Left ventricle myocardium inferior (tissue), 1 donor: ENCODE measurements at regions not wholly inside any gene's neighbourhood (a gene's known extent, or its start where the extent isn't known, plus 50 kb on each side); places are given as distances from the start of the nearest gene placed in this dataset.

ENCODE experiments used
- DNase-seq: peaks from one replicate; pipeline ENCODE4 v3.0.0-alpha.2; 2020
- H3K27ac ChIP-seq: fragments of 200-600 bp; replicated peaks from 2 replicates; pipeline ENCODE4 v1.8.0; 2021
- H3K27me3 ChIP-seq: fragments of 200-600 bp; 2 replicates; pipeline ENCODE4 v1.8.0; 2021; ENCODE audit warnings: low read depth
- H3K36me3 ChIP-seq: fragments of 200-600 bp; 2 replicates; pipeline ENCODE4 v1.8.0; 2021
- H3K4me1 ChIP-seq: fragments of 200-600 bp; 2 replicates; pipeline ENCODE4 v1.8.0; 2021
- H3K4me3 ChIP-seq: fragments of 200-600 bp; 2 replicates; pipeline ENCODE4 v1.8.0; 2021; ENCODE audit warnings: mild to moderate bottlenecking, moderate library complexity
- H3K9me3 ChIP-seq: fragments of 200-600 bp; replicated peaks from 2 replicates; pipeline ENCODE4 v1.8.0; 2021
- intact Hi-C: fragments of 100-400 bp; cut with micrococcal nuclease; formaldehyde crosslinking; loops from one replicate; pipeline ENCODE4 v1.11.0; 2022
- TF ChIP-seq, protein P1 (sequence below): fragments of 200-600 bp; IDR thresholded peaks from 2 replicates; pipeline ENCODE4 v1.8.0; 2021; ENCODE audit warnings: antibody characterized with exemption, mild to moderate bottlenecking, borderline replicate concordance
- donor health status: DM: no; HTN: yes; CAD: no; lungs with severe emphysema.

DNA sequence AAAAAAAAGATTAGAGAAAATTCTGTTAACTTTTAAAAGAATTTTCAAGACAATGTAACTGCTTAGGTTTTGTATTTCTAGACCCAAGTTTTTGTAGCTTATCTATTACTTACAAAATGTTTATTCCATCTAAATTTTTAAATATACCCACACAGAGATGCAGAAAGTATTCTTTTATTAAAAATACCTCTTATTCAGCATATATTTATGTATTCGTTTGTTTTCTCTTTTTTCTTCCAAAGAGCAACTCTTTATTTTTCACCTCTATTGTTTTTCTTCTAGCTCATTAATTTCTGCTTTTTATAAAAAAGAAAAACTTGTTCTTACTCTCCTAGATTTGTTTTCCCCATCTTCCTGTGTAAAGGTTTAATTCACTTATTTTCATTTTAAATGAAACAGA lies 180.3 kb downstream of the ZDHHC21 start:
- Histone ChIP-seq H3K27ac (no peak overlapping the region), H3K4me3 (no peak overlapping the region), H3K9me3 (no peaks in the 10 kb centered on the region), H3K36me3 (no peaks in the 10 kb centered on the region), H3K27me3 (no peaks in the 10 kb centered on the region), H3K4me1 (no peaks in the 10 kb centered on the region)
- DNase-seq, result no peak
- intact Hi-C loops, result no loop called here
- TF ChIP-seq, protein P1, sequence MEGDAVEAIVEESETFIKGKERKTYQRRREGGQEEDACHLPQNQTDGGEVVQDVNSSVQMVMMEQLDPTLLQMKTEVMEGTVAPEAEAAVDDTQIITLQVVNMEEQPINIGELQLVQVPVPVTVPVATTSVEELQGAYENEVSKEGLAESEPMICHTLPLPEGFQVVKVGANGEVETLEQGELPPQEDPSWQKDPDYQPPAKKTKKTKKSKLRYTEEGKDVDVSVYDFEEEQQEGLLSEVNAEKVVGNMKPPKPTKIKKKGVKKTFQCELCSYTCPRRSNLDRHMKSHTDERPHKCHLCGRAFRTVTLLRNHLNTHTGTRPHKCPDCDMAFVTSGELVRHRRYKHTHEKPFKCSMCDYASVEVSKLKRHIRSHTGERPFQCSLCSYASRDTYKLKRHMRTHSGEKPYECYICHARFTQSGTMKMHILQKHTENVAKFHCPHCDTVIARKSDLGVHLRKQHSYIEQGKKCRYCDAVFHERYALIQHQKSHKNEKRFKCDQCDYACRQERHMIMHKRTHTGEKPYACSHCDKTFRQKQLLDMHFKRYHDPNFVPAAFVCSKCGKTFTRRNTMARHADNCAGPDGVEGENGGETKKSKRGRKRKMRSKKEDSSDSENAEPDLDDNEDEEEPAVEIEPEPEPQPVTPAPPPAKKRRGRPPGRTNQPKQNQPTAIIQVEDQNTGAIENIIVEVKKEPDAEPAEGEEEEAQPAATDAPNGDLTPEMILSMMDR, result no peak

DNA sequence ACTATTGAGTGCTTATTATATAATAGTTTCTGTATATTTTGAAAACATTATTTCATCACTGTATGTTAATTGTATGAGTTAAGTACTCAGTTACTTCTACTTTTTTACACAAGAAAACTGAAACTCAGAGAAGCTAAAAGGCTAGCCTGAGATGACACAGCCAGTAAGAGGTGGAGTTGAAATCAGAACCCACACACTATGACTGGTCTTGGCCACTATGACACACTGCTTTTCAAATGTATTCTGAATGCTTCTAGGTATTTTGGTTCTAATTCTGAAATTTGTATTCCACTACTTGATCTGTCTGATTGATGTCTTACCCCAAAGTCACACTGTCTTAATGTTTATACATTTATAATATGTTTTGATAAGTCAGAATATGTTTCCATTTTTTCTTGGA lies 181.8 kb downstream of the ZDHHC21 start:
- H3K4me3 ChIP-seq, result no peak overlapping the region
- no peaks in the 10 kb centered on the region for H3K36me3 ChIP-seq
- intact Hi-C loops, result no loop called here
- no peaks in the 10 kb centered on the region for H3K27me3 ChIP-seq
- no peaks in the 10 kb centered on the region for H3K9me3 ChIP-seq
- no peaks in the 10 kb centered on the region for H3K4me1 ChIP-seq
- DNase-seq, result no peak
- TF ChIP-seq, protein P1, result no peak
- H3K27ac ChIP-seq, result no peak overlapping the region

DNA sequence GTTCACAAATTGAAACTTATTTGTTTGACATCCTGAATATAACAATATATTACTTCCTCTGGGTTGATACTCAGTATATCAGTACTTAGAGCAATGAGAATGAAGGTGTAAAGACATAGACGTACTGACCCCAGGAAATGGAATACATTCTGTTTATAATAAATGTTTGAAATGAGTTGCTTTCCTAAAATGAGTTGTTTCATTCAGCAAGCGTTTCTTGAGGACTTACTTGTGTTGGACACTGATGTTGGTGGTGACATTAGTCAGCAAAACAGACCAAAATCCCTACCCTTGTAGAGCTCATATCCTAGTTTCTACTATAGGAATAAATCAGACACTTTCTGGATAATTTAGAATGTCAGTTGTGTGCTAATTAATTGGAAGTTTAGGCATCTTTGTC lies 184.3 kb downstream of the ZDHHC21 start:
- TF ChIP-seq, protein P1, result no peak
- H3K4me3 ChIP-seq, result no peak overlapping the region
- H3K27me3 ChIP-seq, result no peaks in the 10 kb centered on the region
- no peaks in the 10 kb centered on the region for H3K9me3 ChIP-seq
- no peak for DNase-seq
- no peak overlapping the region for H3K27ac ChIP-seq
- intact Hi-C loops, result no loop called here
- no peaks in the 10 kb centered on the region for H3K36me3 ChIP-seq
- H3K4me1 ChIP-seq, result no peaks in the 10 kb centered on the region

DNA sequence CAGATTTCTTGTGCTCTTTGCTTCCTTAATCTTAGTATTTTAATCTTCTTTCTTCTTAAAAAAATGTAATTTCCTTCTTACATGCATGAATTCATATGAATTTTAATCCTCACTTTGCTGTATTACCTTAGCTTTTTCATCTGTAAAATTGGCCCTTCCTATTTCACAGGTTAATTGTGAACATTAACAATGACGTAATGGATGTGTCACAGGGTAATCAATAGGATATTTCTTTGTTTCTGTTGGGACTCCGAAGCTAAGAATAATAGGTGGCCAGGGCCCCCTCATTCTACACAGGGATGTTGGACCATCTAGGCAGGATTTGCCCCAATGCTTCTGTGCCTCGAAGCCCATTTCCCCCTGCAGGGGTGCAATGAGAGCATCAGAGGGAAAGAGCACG lies 187.4 kb upstream of the NFIB start:
- TF ChIP-seq, protein P1, result no peak
- DNase-seq, result no peak
- Histone ChIP-seq H3K9me3 (no peaks in the 10 kb centered on the region), H3K27me3 (no peaks in the 10 kb centered on the region), H3K4me3 (no peak overlapping the region), H3K36me3 (no peaks in the 10 kb centered on the region), H3K27ac (no peak overlapping the region), H3K4me1 (no peaks in the 10 kb centered on the region)
- intact Hi-C loops, result no loop called here

DNA sequence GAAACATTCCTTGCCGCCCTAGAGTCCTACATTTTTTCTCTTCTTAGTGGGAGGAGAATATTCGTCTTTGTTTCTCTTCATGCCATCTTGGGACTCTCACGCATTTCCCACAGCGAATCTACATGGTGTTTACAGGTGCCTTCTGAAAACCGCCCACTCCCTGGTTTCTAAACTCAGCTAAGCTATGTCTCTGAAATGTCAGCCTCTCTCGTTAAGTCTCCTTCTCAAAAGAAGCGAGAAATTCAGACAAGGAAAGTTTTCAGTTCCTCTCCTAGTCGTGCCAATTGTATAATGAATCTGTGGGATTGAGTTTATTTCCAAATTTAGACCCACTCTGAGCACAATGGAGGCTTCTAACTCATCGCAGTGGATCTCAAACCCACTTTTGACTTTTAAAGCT lies 186.8 kb upstream of the NFIB start:
- TF ChIP-seq, protein P1, result no peak
- Histone ChIP-seq H3K36me3 (no peaks in the 10 kb centered on the region), H3K4me3 (no peak overlapping the region), H3K27me3 (no peaks in the 10 kb centered on the region), H3K9me3 (no peaks in the 10 kb centered on the region), H3K4me1 (no peaks in the 10 kb centered on the region), H3K27ac (no peak overlapping the region)
- intact Hi-C loops, result no loop called here
- DNase-seq, result no peak

DNA sequence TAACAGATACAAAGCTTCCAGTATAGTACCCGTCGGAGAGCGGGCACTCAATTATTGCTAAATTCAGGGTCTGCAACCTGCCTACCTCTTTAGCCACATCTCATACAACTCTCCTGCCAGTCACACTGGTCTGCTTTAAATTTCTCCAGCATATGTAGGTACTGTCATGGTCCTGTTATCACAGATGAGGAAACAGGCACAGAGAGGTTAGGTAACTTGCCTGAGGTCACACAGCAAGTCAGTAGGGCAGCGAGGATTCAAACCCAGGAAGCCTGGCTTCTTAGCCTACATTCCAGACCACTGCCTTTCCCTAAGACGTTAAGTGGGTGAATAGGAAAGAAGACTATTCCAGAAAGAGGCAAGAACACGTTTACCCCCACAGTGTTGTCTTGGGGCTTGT lies 186.0 kb upstream of the NFIB start:
- Histone ChIP-seq H3K9me3 (no peaks in the 10 kb centered on the region), H3K27me3 (no peaks in the 10 kb centered on the region), H3K4me3 (no peak overlapping the region), H3K36me3 (no peaks in the 10 kb centered on the region), H3K4me1 (no peaks in the 10 kb centered on the region), H3K27ac (no peak overlapping the region)
- TF ChIP-seq, protein P1, result no peak
- DNase-seq, result no peak
- intact Hi-C loops, result no loop called here
